Stimulated activated CD4-positive, alpha-beta T cell treated with anti-CD3 and anti-CD28 coated beads, Interleukin-12 subunit alpha, Interleukin-12 subunit beta, amount 100 ng/mL, for 24 hours (primary cell): ENCODE measurements at regions not wholly inside any gene's neighbourhood (a gene's known extent, or its start where the extent isn't known, plus 50 kb on each side); places are given as distances from the start of the nearest gene placed in this dataset.

ENCODE experiments used
- DNase-seq, 2 experiments: peaks; one replicate each; pipeline ENCODE4 v3.0.0-alpha.2; 2020; ENCODE audit warnings: low read depth in 2 of 2

GRCh38 chr2:13014783-13015182 is 298.0 kb downstream of the TRIB2 start:
- no peak for DNase-seq

GRCh38 chr2:13015532-13016320 is 299.0 kb downstream of the TRIB2 start:
- DNase-seq, result no peak

- DNase-seq, result no peak
Measured at GRCh38 chr2:13018490-13018889, 301.8 kb downstream of the TRIB2 start.

GRCh38 chr2:13019781-13020180 is 303.0 kb downstream of the TRIB2 start:
- DNase-seq, result no peak

GRCh38 chr2:13020469-13020868 is 303.7 kb downstream of the TRIB2 start:
- DNase-seq, result no peak

- no peak for DNase-seq
Measured at GRCh38 chr2:13021470-13021957, 304.8 kb downstream of the TRIB2 start.

GRCh38 chr2:13030606-13031005 is 313.9 kb downstream of the TRIB2 start:
- no peak for DNase-seq

GRCh38 chr2:13034861-13035260 is 318.1 kb downstream of the TRIB2 start:
- no peak for DNase-seq

- DNase-seq, result no peak
Measured at GRCh38 chr2:13035866-13036265, 319.1 kb downstream of the TRIB2 start.

- no peak for DNase-seq
Measured at GRCh38 chr2:13040043-13040442, 323.3 kb downstream of the TRIB2 start.

GRCh38 chr2:13046557-13047165 is 329.9 kb downstream of the TRIB2 start:
- DNase-seq, result no peak

- no peak for DNase-seq
Measured at GRCh38 chr2:13050764-13051163, 334.0 kb downstream of the TRIB2 start.

GRCh38 chr2:13052547-13052946 is 335.8 kb downstream of the TRIB2 start:
- DNase-seq, result no peak

- no peak for DNase-seq
Measured at GRCh38 chr2:13056259-13056843, 339.6 kb downstream of the TRIB2 start.

- no peak for DNase-seq
Measured at GRCh38 chr2:13057671-13058070, 340.9 kb downstream of the TRIB2 start.

- DNase-seq, result no peak
Measured at GRCh38 chr2:13066676-13067075, 349.9 kb downstream of the TRIB2 start.

- no peak for DNase-seq
Measured at GRCh38 chr2:13067508-13067907, 350.8 kb downstream of the TRIB2 start.

- DNase-seq, result no peak
Measured at GRCh38 chr2:13089971-13090370, 373.2 kb downstream of the TRIB2 start.

- no peak for DNase-seq
Measured at GRCh38 chr2:13091455-13091854, 374.7 kb downstream of the TRIB2 start.

- no peak for DNase-seq
Measured at GRCh38 chr2:13091861-13092378, 375.2 kb downstream of the TRIB2 start.

- DNase-seq, result no peak
Measured at GRCh38 chr2:13093416-13093991, 376.8 kb downstream of the TRIB2 start.

- no peak for DNase-seq
Measured at GRCh38 chr2:13102397-13103063, 385.8 kb downstream of the TRIB2 start.
